ENCODE measurements at regions not wholly inside any gene's neighbourhood (a gene's known extent, or its start where the extent isn't known, plus 50 kb on each side); places are given as distances from the start of the nearest gene placed in this dataset.

DNA sequence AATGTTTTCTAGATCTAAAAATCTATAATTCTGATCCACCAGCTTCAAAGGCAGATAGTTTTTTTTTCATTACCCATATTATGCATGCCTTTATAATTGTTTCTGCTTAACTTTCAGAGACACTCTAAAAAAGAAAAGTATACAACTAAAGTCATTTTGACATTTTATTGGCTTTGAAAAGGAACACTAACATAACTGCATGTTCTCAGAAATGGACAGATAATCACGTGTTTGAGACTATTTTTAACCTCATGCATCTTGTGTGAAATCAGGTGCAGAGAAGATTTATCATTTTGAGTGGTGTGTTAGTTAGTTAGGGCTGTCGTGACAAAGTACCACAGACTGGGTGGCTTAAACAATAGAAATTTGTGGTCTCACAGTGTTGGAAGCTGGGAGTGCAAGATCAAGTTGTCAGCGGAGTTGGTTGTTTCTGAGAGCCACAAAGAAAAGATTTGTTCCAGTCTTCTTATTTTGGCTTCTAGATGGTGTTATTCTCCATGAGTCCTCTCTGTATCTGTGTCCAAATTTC is 841.4 kb upstream of the LRATD1 start:
- TF ChIP-seq, protein P1, sequence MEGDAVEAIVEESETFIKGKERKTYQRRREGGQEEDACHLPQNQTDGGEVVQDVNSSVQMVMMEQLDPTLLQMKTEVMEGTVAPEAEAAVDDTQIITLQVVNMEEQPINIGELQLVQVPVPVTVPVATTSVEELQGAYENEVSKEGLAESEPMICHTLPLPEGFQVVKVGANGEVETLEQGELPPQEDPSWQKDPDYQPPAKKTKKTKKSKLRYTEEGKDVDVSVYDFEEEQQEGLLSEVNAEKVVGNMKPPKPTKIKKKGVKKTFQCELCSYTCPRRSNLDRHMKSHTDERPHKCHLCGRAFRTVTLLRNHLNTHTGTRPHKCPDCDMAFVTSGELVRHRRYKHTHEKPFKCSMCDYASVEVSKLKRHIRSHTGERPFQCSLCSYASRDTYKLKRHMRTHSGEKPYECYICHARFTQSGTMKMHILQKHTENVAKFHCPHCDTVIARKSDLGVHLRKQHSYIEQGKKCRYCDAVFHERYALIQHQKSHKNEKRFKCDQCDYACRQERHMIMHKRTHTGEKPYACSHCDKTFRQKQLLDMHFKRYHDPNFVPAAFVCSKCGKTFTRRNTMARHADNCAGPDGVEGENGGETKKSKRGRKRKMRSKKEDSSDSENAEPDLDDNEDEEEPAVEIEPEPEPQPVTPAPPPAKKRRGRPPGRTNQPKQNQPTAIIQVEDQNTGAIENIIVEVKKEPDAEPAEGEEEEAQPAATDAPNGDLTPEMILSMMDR (conservative IDR thresholded peaks at IDR 0.05 in 1 of 2, IDR thresholded peaks at IDR 0.05 in 1 of 2; ENCODE audit: low read depth in 1 of 2, low read length in 2 of 2) = no peak
- no peak for TF ChIP-seq EZH2 (IDR thresholded peaks at IDR 0.05; ENCODE audit: low read length, missing control alignments)
